NCI-H1048 (cell line): ENCODE measurements at regions not wholly inside any gene's neighbourhood (a gene's known extent, or its start where the extent isn't known, plus 50 kb on each side); places are given as distances from the start of the nearest gene placed in this dataset.
"Not testable (repeated sequence)": the region's sequence is repeated elsewhere in the genome, so short reads cannot be mapped to it uniquely, and the experiment has no call there.

Experiments used
- DNase-seq: peaks from one replicate; lab custom pipeline; 2025; lab: John Stamatoyannopoulos, UW

GRCh38 chr12:67042697-67043131, 226.4 kb upstream of the CAND1 start:
- DNase-seq, result no peak

- no peak for DNase-seq
Measured at GRCh38 chr12:67043771-67044170, 225.4 kb upstream of the CAND1 start.

- no peak for DNase-seq
Measured at GRCh38 chr12:67045650-67046049, 223.5 kb upstream of the CAND1 start.

DNA sequence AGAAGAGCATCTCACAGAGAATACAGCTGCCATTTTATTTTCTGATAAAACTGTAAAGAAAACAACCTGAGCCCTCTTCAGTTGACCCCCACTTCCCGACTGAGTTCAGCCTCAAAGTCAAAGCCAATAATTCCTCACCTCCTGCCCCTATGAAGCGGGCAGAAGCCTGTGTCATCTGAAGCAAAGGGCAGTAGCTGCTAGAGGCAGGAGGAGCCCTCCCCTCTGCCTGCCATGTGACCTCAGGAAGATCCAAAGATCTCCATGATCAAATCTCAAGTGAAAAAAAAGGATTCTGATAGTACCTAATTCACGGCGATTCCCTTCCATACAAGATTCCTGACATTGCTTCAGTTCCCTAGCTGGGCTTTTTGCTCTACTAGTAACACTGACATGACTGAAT, 223.1 kb upstream of the CAND1 start:
- DNase-seq, result no peak

- no peak for DNase-seq
Measured at GRCh38 chr12:67047634-67048033, 221.5 kb upstream of the CAND1 start.

DNA sequence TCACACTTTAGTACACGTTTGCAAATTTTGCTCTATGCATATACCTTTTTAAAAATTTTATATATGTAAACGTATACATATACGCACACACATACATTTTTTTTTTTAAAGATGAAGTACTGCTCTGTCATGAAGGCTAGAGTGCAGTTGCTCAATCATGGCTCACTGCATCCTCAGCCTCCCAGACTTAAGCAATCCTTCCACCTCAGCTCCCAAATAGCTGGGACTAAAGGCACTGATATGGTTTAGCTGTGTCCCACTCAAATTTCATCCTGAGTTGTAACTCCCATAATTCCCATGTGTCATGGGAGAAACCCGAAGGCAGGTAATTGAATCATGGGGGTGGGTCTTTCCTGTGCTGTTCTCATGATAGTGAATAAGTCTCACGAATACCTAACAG, 220.8 kb upstream of the CAND1 start:
- DNase-seq, result no peak

GRCh38 chr12:67049199-67049598, 220.0 kb upstream of the CAND1 start:
- DNase-seq, result not testable (repeated sequence)

DNA sequence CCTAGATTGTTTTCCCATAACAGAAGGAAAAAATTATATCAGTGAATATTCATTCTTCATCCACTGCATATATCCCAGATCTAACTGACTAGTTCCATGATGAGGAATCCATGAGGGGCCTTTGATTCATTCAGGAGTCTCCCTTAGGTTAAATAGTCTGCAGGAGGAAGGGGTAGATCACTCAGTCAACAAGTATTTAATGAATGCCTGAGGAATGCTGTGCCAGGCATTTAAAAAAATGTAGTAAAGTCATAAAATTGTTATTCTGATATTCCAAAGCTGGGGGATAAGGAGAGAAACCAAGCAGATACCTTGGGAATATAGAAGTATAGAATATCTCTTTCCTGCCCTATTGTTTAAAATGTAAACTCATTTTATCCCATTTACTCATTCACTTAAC, 216.2 kb upstream of the CAND1 start:
- DNase-seq, result no peak

- no peak for DNase-seq
Measured at GRCh38 chr12:67056329-67056728, 212.8 kb upstream of the CAND1 start.

DNA sequence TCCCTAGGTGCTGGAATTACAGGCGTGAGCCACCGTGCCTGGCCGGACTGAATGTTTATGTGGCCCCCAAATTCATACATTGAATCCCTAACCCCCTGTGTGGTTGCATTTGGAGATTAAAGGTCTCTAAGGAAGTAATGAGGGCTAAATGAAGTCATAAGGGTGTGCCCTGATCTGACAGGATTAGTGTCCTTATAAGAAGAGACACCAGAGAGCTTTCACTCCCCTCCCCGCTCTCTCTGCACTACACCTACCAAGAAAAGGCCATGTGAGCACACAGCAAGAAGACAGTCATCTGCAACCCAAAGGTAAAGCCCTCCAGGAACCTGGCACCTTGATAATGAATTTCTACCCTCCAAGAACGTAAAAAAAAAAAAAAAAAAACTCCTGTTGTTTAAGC, 212.1 kb upstream of the CAND1 start:
- DNase-seq, result no peak

GRCh38 chr12:67062193-67062592, 207.0 kb upstream of the CAND1 start:
- no peak for DNase-seq

DNA sequence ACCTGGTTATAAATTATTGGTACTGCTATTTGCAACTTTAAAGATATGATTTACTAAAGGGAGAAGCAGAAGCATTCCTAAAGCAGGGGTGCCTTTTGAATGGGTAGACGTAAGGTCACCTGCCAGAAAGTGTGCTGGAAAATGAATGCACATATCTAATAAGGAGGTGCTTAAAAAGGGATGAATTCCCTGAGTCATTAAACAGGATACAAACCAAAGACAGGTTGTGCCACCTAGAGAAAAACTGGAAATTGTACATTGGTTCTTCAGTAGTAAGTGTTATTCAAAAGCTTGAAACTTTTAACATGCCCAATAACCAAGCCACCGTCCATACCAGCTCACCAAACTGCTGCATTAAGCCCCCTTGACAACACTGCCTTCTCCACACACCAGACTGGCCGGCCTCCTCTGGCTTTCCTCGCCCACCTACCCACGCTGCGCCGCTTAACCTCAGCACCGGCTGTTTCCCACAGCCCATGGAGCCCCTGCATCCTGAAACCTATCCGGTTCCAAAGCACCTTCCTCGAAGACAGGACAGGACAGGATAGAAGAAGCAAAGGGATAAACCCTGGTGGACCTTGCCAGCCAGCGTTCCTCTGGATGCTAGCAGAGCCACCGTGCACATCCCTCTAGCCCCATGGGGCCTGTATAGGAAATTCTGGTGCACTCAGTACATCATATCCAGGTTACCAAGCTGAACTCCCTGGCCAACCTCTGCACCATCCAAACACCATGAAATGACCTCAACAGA, 201.5 kb upstream of the CAND1 start:
- no peak for DNase-seq

GRCh38 chr12:67068204-67068731, 200.9 kb upstream of the CAND1 start:
- DNase-seq, result no peak

GRCh38 chr12:67068761-67069450, 200.3 kb upstream of the CAND1 start:
- DNase-seq, result peak; percentile 13

DNA sequence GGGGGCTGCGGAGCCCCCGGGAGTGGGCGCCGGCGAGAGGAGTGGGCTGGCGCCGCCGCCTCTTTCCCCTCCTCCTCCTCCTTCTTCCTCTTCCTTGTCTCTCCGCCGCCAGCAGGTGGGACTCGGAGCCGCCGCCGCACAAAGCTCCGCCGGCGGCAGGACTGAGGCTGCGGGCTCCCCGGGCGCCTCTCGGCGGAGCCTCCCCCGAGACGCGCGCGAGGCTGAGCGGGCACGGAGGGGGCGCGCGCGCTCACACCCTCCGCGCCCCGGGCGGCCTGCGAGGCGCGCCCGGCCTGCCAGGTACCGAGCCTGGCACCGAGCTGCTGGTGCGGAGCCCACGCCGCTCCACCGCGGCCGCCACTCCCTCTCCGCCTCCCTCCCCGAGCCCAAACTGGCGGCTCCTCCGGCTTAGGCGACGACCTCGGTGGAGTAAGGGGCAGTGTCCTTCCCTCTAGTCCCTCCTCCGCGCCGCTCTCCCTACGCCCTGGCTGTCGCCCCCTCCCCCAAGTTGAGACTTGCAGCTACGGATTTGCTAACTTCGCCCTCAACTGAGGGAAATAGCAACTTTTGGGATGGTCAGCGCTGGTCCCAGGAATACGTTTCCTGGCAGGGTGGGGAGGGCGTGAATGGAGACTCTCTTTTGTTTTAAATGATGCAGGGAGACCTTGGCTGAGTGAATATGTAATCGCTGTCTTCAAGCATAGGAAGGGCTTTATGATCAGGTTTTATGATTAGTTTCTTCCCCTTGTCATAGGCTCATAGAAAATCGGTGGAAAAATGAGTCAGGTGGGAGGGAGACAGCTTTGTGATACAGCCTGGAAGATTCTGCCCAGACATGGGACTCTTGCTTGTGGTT, 199.5 kb upstream of the CAND1 start:
- no peak for DNase-seq

GRCh38 chr12:67070307-67070600, 198.9 kb upstream of the CAND1 start:
- no peak for DNase-seq

DNA sequence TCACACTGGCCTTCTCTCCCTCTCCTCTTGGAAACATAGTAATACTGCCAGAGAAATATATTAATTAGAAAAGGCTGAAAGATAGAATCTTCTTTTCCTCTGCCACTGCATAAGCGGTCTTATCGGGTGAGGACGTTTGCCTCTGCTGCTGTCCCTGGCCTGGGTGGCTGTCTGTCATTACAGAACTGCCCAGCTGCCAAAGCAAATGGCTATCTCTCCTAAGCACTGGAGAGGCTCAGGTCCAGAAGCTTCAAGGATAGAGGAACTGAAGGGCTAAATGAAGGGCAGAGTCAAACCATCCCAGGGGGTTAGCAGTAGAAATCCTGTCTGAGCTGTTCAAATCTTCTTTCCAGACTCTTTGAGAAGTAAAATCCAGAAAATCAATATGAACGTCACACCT, 198.6 kb upstream of the CAND1 start:
- DNase-seq, result no peak

DNA sequence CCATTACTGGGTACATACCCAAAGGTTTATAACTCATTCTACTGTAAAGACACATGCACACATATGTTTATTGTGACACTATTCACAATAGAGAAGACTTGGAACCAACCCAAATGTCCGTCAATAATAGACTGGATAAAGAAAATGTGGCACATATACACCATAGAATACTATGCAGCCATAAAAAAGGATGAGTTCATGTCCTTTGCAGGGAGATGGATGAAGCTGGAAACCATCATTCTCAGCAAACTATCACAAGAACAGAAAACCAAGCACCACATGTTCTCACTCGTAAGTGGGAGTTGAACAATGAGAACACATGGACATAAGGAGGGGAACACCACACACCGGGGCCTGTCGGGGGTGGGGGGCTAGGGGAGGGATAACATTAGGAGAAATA, 196.9 kb upstream of the CAND1 start:
- DNase-seq, result not testable (repeated sequence)

- no peak for DNase-seq
Measured at GRCh38 chr12:67073336-67073735, 195.8 kb upstream of the CAND1 start.

- DNase-seq, result no peak
Measured at GRCh38 chr12:67074072-67074471, 195.1 kb upstream of the CAND1 start.

GRCh38 chr12:67077617-67078016, 191.5 kb upstream of the CAND1 start:
- DNase-seq, result no peak

DNA sequence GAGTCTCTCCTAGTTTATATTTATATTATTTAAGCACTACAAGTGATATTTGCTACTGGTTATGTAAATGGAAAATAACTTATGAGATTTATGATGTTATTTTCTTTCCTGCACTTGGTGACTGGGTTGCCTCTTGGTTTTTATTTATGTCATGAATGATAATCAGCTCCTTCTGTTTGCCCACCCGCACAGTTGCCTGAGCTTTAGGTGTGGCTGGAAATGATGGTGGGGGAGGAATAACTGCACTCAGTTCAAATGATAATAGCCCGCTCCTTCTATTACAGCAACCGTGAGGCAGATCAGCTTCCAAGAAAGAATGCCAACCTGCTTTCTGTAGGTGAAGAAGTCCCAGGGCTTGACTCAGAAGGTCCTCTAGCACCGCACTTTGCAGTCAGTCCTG, 190.2 kb upstream of the CAND1 start:
- no peak for DNase-seq

GRCh38 chr12:67080637-67081036, 188.5 kb upstream of the CAND1 start:
- no peak for DNase-seq
